Adipocyte (in vitro differentiated cells): ENCODE measurements at regions not wholly inside any gene's neighbourhood (a gene's known extent, or its start where the extent isn't known, plus 50 kb on each side); places are given as distances from the start of the nearest gene placed in this dataset.
"Not testable (repeated sequence)": the region's sequence is repeated elsewhere in the genome, so short reads cannot be mapped to it uniquely, and the experiment has no call there.

ENCODE experiments used
- DNase-seq: peaks from one replicate; pipeline ENCODE4 v3.0.0-alpha.2; 2015; ENCODE audit warnings: low read depth
- H3K27me3 ChIP-seq: replicated peaks from 2 replicates; pipeline ENCODE4 v1.7.0; 2013; ENCODE audit warnings: mild to moderate bottlenecking, low read length, moderate library complexity; ENCODE audit not compliant: control insufficient read depth, insufficient read depth
- H3K36me3 ChIP-seq: 2 replicates; pipeline ENCODE4 v1.7.0; 2013; ENCODE audit warnings: low read length, mild to moderate bottlenecking, moderate library complexity; ENCODE audit not compliant: control insufficient read depth, insufficient read depth, severe bottlenecking
- H3K4me1 ChIP-seq: 2 replicates; pipeline ENCODE4 v1.7.0; 2013; ENCODE audit warnings: mild to moderate bottlenecking, low read length, moderate library complexity; ENCODE audit not compliant: control insufficient read depth, insufficient read depth
- H3K4me3 ChIP-seq: 2 replicates; pipeline ENCODE4 v1.7.0; 2013; ENCODE audit warnings: mild to moderate bottlenecking, low read length, moderate library complexity
- H3K9ac ChIP-seq: 2 replicates; pipeline ENCODE4 v1.7.0; 2013; ENCODE audit warnings: mild to moderate bottlenecking, low read length, moderate library complexity
- H3K9me3 ChIP-seq: 2 replicates; pipeline ENCODE4 v1.7.0; 2013; ENCODE audit warnings: mild to moderate bottlenecking, low read length, moderate library complexity; ENCODE audit not compliant: control insufficient read depth

- H3K4me1 ChIP-seq, H3K27me3 ChIP-seq, H3K9ac ChIP-seq, H3K9me3 ChIP-seq, H3K4me3 ChIP-seq, H3K36me3 ChIP-seq: not testable (repeated sequence)
- DNase-seq = peak; percentile 45
These were observed 103.1 kb upstream of the TERB2 start for GRCh38 chr15:44853304-44853950.

GRCh38 chr15:44854696-44855095 lies 101.8 kb upstream of the TERB2 start:
- H3K9ac ChIP-seq, H3K27me3 ChIP-seq, H3K36me3 ChIP-seq, DNase-seq, H3K4me3 ChIP-seq, H3K4me1 ChIP-seq, H3K9me3 ChIP-seq: not testable (repeated sequence)

DNA sequence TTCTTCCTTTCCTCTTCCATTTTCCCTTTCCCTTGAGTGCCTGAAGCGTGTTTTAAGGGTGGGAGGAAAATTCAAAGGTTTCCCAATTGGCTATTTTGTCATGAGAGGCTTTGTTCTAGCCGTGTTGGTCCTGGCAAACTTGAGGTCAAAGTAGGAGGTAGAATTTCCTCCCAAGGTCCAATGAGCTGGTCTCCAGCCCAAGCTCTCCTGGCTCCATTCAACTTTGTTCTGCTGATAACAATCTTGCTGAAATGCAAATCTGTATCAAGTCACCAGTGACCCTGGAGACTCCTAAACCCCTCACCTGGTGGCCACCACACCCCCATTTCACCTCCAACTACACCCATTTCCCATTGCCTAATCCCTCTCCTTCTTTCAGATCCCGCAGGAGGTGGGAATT lies 100.2 kb upstream of the TERB2 start:
- H3K9ac ChIP-seq, H3K4me3 ChIP-seq, DNase-seq, H3K9me3 ChIP-seq, H3K27me3 ChIP-seq, H3K36me3 ChIP-seq, H3K4me1 ChIP-seq: not testable (repeated sequence)

DNA sequence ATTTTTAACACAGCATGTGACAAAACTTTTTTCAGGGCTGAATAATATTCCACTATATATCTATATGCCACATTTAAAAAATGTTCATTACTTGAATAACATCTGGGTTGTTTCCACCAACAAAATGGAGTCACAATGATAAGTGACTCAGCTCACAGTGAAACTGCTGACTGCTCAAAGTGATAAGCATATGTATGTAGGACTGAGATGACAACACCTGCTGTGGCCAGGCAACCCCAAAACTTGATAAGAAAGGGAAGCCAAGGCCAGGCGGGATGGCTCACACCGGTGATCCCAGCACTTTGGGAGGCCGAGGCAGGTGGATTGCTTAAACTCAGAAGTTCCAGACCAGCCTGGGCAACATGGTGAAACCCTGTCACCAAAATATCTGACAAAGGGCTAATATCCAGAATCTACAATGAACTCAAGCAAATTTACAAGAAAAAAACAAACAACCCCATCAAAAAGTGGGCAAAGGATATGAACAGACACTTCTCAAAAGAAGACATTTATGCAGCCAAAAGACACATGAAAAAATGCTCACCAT lies 99.2 kb upstream of the TERB2 start:
- not testable (repeated sequence) for DNase-seq, H3K36me3 ChIP-seq, H3K4me1 ChIP-seq, H3K9me3 ChIP-seq, H3K4me3 ChIP-seq, H3K9ac ChIP-seq, H3K27me3 ChIP-seq

- not testable (repeated sequence) for H3K4me3 ChIP-seq, H3K36me3 ChIP-seq, H3K27me3 ChIP-seq, H3K9me3 ChIP-seq, H3K9ac ChIP-seq, H3K4me1 ChIP-seq, DNase-seq
These were observed 97.4 kb upstream of the TERB2 start for GRCh38 chr15:44859088-44859487.

DNA sequence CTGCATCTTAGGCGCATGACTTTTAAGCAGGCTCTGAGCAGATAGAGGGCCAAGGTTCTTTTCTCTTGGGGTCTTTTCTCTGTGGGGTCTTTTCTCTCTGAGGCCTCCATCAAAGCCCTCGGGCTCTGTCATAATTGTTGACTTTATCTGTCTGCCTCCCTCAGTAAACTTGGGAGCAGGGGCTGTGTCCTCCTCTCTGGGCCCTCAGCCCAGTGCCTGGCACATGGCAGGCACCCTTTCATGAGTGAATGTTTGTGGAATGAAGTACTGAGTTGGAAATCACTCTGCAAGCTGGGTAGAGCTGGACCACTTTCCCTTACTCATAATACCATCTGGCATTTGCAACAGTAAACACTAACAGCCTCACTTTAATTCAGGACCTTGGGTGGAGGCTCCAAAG lies 96.3 kb upstream of the TERB2 start:
- H3K36me3 ChIP-seq, H3K4me3 ChIP-seq, DNase-seq, H3K27me3 ChIP-seq, H3K4me1 ChIP-seq, H3K9me3 ChIP-seq, H3K9ac ChIP-seq: not testable (repeated sequence)

DNA sequence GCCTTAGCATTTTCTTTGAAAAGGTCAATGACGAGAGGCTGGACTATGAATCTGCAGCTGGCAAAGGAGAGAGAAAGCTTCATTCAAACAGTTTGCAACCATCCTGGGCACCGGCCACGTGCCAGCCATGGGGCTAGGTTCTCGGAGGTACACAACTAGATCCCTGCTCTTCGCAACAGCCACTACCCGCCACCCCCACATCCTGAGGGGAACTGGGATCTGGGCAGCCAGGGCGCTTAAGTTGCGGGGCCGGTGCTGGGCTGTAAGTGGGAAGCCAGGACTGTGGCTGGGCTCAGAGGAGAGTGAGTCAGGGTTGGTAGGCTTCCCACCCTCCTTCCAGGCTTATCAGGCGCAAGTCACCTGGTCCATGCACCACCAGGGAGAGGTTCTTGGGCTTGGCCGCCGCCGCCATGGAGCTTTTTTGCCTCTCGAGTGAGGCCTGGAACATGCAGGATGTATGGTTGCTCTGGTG lies 95.0 kb upstream of the TERB2 start:
- DNase-seq = no peak
- Histone ChIP-seq H3K36me3 (no peaks in the 10 kb centered on the region), H3K4me3 (no peak overlapping the region), H3K27me3 (peaks cover 4% of the 10 kb centered on the region), H3K9ac (no peak overlapping the region), H3K4me1 (no peaks in the 10 kb centered on the region), H3K9me3 (no peaks in the 10 kb centered on the region)

GRCh38 chr15:44861917-44862316 lies 94.6 kb upstream of the TERB2 start:
- H3K9ac ChIP-seq = no peak overlapping the region
- H3K27me3 ChIP-seq = peaks cover 4% of the 10 kb centered on the region
- DNase-seq = no peak
- no peaks in the 10 kb centered on the region for H3K4me1 ChIP-seq
- no peaks in the 10 kb centered on the region for H3K36me3 ChIP-seq
- H3K4me3 ChIP-seq = no peak overlapping the region
- H3K9me3 ChIP-seq = no peaks in the 10 kb centered on the region

- H3K36me3 ChIP-seq, DNase-seq, H3K9me3 ChIP-seq, H3K4me3 ChIP-seq, H3K4me1 ChIP-seq, H3K27me3 ChIP-seq, H3K9ac ChIP-seq: not testable (repeated sequence)
These were observed 93.6 kb upstream of the TERB2 start for GRCh38 chr15:44862866-44863265.

GRCh38 chr15:44868100-44868499 lies 88.4 kb upstream of the TERB2 start:
- H3K9ac ChIP-seq, H3K9me3 ChIP-seq, H3K27me3 ChIP-seq, H3K4me1 ChIP-seq, DNase-seq, H3K36me3 ChIP-seq, H3K4me3 ChIP-seq: not testable (repeated sequence)

DNA sequence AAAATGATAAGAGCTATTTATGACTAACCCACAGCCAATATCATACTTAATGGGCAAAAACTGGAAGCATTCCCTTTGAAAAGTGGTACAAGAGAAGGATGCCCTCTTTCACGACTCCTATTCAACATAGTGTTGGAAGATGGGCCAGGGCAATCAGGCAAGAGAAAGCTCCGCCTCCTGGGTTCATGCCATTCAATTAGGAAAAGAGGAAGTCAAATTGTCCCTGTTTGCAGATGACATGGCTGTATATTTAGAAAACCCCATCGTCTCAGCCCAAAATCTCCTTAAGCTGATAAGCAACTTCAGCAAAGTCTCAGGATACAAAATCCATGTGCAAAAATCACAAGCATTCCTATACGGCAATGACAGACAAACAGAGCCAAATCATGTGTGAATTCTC lies 86.4 kb upstream of the TERB2 start:
- H3K9me3 ChIP-seq = peaks cover 16% of the 10 kb centered on the region
- H3K27me3 ChIP-seq, H3K9ac ChIP-seq, H3K36me3 ChIP-seq, H3K4me3 ChIP-seq, DNase-seq, H3K4me1 ChIP-seq: not testable (repeated sequence)

GRCh38 chr15:44873103-44873502 lies 83.4 kb upstream of the TERB2 start:
- no peaks in the 10 kb centered on the region for H3K4me1 ChIP-seq
- no peak overlapping the region for H3K9ac ChIP-seq
- H3K36me3 ChIP-seq = no peaks in the 10 kb centered on the region
- no peak overlapping the region for H3K4me3 ChIP-seq
- no peak for DNase-seq
- no peaks in the 10 kb centered on the region for H3K27me3 ChIP-seq
- peaks cover 31% of the 10 kb centered on the region for H3K9me3 ChIP-seq
